Sigmoid colon (tissue), 4 donors: ENCODE measurements at regions not wholly inside any gene's neighbourhood (a gene's known extent, or its start where the extent isn't known, plus 50 kb on each side); places are given as distances from the start of the nearest gene placed in this dataset.

Experiments used
- CTCF ChIP-seq, 4 experiments: fragments of 450-650 bp in 3 of 4; fragments of 200-600 bp in 1 of 4; IDR thresholded peaks; one replicate each; pipeline ENCODE4 v1.5.1; 2016 to 2019; ENCODE audit warnings: antibody characterized with exemption in 4 of 4, mild to moderate bottlenecking in 3 of 4, moderate library complexity in 2 of 4
- EP300 ChIP-seq, 4 donors: sonication (generic); formaldehyde crosslinking; IDR thresholded peaks; one replicate each; pipeline ENCODE4 v1.6.1; 2017; ENCODE audit warnings: antibody characterized with exemption in 4 of 4
- POLR2A ChIP-seq, 2 donors: fragments of 450-650 bp; IDR thresholded peaks; one replicate each; pipeline ENCODE4 v1.6.1; 2016; ENCODE audit warnings: antibody characterized with exemption in 2 of 2, mild to moderate bottlenecking in 2 of 2, moderate library complexity in 2 of 2

GRCh38 chr20:48141660-48142515 is 356.6 kb upstream of the SULF2 start:
- TF ChIP-seq CTCF (IDR thresholded peaks at IDR 0.05) (no peak), POLR2A (IDR thresholded peaks at IDR 0.05) (no peak), EP300 (IDR thresholded peaks at IDR 0.05) (no peak)
